ENCODE measurements at regions not wholly inside any gene's neighbourhood (a gene's known extent, or its start where the extent isn't known, plus 50 kb on each side); places are given as distances from the start of the nearest gene placed in this dataset.

- TF ChIP-seq CTCF (IDR thresholded peaks at IDR 0.05; ENCODE audit: poor library complexity) (no peak), EZH2 (IDR thresholded peaks at IDR 0.05; ENCODE audit: borderline replicate concordance) (no peak)
These were observed 570.6 kb downstream of the PCDH17 start for GRCh38 chr13:58202099-58202498.

Measured in hepatocyte (in vitro differentiated cells).